ENCODE measurements at regions not wholly inside any gene's neighbourhood (a gene's known extent, or its start where the extent isn't known, plus 50 kb on each side); places are given as distances from the start of the nearest gene placed in this dataset.

DNA sequence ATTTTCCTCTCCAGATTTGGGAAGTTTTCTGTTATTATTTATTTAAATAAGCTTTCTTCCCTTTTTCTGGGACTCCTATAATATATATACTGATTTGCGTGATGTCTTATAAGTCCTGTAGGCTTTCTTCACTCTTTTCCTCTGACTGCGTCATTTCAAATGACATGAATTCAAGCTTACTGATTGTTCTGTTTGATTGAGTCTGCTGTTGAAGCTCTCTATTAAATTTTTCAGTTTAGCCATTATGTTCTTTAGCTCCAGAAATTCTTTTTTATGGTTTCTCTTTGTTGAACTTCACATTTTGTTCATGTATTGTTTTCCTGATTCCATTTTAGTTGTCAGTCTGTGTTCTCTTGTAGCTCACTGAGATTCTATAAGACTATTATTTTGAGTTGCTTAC, 135.8 kb upstream of the PRR23C start:
- intact Hi-C loops (cut with DNase I) = no loop called here
- 96 to 100% methylated on average over 2 of the region's 2 CpGs for WGBS, 2 donors

DNA sequence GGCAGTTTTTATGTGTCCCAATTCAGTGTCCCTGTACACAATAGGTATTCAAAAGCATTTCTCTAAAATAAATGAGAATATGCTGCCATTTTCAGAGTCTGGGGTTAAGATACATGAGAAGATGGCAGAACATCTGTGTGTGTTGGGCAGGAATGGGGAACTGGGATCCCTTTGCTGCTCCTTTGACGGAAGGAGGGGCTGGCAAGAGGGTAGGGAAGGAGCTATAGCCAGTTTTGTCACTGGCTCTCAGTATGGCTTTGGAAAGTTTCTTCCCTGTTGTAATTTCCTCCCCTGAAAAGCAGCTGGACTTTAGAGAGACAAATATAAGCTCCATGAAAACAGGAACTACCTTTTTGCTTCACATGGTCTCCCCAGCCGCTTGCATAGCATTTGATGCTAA, 137.5 kb upstream of the PRR23C start:
- intact Hi-C loops (cut with DNase I) = no loop called here
- 47 to 79% methylated on average over 2 of the region's 2 CpGs for WGBS, 2 donors
- no peak for ATAC-seq

More for the DNA sequence above, 135.8 kb upstream of the PRR23C start:
- Histone ChIP-seq H3K36me3 (replicated peaks in 1 of 2; ENCODE audit: insufficient read depth in 1 of 2, low read depth in 2 of 2) (no peaks in the 10 kb centered on the region), H3K9me3 (no peaks in the 10 kb centered on the region), H3K4me1 (peaks cover 8% of the 10 kb centered on the region), H3K27ac (no peak overlapping the region), H3K27me3 (no peaks in the 10 kb centered on the region), H3K4me3 (no peak overlapping the region)
- no peak for TF ChIP-seq POLR2A (IDR thresholded peaks at IDR 0.05)
- TF ChIP-seq, protein P1, sequence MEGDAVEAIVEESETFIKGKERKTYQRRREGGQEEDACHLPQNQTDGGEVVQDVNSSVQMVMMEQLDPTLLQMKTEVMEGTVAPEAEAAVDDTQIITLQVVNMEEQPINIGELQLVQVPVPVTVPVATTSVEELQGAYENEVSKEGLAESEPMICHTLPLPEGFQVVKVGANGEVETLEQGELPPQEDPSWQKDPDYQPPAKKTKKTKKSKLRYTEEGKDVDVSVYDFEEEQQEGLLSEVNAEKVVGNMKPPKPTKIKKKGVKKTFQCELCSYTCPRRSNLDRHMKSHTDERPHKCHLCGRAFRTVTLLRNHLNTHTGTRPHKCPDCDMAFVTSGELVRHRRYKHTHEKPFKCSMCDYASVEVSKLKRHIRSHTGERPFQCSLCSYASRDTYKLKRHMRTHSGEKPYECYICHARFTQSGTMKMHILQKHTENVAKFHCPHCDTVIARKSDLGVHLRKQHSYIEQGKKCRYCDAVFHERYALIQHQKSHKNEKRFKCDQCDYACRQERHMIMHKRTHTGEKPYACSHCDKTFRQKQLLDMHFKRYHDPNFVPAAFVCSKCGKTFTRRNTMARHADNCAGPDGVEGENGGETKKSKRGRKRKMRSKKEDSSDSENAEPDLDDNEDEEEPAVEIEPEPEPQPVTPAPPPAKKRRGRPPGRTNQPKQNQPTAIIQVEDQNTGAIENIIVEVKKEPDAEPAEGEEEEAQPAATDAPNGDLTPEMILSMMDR (IDR thresholded peaks at IDR 0.05) = no peak
- ATAC-seq (no peak), DNase-seq (no peak)

DNA sequence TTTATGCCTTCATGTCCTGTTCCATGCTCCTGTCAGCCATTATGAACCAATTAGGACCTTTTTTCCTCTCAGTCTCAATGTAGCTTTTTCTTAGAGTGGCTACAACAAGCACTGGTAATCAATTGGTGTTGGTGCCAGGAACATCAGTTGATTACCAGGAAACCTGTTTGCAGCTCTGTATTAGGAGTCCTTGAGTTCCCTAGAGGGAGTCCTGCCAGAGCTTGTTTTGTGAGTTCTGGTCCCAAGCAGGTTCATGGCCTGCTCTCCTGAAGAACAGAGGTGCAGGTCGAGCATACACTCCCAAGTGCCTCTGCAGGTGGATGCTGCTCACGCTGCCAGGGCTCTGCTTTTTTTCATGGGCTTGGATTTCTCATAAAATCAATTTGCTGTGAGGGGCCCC, 137.9 kb upstream of the PRR23C start:
- intact Hi-C loops (cut with DNase I) = no loop called here
- peak in 3 of 4 donors; percentile 18 to 43 (median 38) for DNase-seq
- ATAC-seq = peak; percentile 27

More for the DNA sequence above, 137.5 kb upstream of the PRR23C start:
- no peaks in the 10 kb centered on the region for H3K36me3 ChIP-seq (replicated peaks in 1 of 2; ENCODE audit: insufficient read depth in 1 of 2, low read depth in 2 of 2)
- peaks cover 8% of the 10 kb centered on the region for H3K4me1 ChIP-seq
- no peaks in the 10 kb centered on the region for H3K27me3 ChIP-seq
- TF ChIP-seq, protein P1 (IDR thresholded peaks at IDR 0.05) = no peak
- H3K27ac ChIP-seq = no peak overlapping the region
- H3K9me3 ChIP-seq = no peaks in the 10 kb centered on the region
- no peak overlapping the region for H3K4me3 ChIP-seq
- no peak for DNase-seq

DNA sequence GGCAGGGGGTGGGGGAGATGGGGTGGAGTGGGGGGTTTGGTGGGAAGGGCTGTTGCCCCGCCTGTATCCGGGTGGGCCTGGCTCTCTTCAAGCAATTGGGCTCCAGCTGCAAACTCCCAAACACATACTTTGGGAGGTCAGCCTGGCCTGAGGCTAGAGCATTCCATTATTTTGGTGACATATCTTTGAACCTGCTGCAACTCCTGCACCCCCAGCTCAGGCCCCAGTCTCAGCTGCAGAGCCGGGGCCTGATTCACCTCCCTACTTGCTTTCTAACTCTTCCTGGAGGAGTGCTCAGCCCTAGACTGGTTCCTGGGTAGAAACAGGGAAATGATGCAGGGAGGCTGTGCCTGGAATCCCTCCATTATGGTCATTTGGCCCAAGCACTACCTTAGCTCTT, 140.8 kb upstream of the PRR23C start:
- DNase-seq (no peak), ATAC-seq (no peak)
- Histone ChIP-seq H3K36me3 (replicated peaks in 1 of 2; ENCODE audit: insufficient read depth in 1 of 2, low read depth in 2 of 2) (no peaks in the 10 kb centered on the region), H3K9me3 (no peaks in the 10 kb centered on the region), H3K4me3 (no peak overlapping the region), H3K27ac (no peak overlapping the region), H3K4me1 (peaks cover 8% of the 10 kb centered on the region), H3K27me3 (no peaks in the 10 kb centered on the region)
- 93 to 98% methylated on average over 3 of the region's 3 CpGs for WGBS, 2 donors
- TF ChIP-seq POLR2A (IDR thresholded peaks at IDR 0.05) = no peak
- TF ChIP-seq, protein P1 (IDR thresholded peaks at IDR 0.05) = no peak
- intact Hi-C loops (cut with DNase I) = no loop called here

More for the DNA sequence above, 137.9 kb upstream of the PRR23C start:
- Histone ChIP-seq H3K4me1 (peaks cover 8% of the 10 kb centered on the region), H3K27ac (no peak overlapping the region), H3K36me3 (replicated peaks in 1 of 2; ENCODE audit: insufficient read depth in 1 of 2, low read depth in 2 of 2) (no peaks in the 10 kb centered on the region), H3K4me3 (no peak overlapping the region), H3K27me3 (no peaks in the 10 kb centered on the region), H3K9me3 (no peaks in the 10 kb centered on the region)
- 23 to 34% methylated on average over 2 of the region's 2 CpGs for WGBS, 2 donors
- no peak for TF ChIP-seq POLR2A (IDR thresholded peaks at IDR 0.05)
- TF ChIP-seq, protein P1 (IDR thresholded peaks at IDR 0.05) = no peak

DNA sequence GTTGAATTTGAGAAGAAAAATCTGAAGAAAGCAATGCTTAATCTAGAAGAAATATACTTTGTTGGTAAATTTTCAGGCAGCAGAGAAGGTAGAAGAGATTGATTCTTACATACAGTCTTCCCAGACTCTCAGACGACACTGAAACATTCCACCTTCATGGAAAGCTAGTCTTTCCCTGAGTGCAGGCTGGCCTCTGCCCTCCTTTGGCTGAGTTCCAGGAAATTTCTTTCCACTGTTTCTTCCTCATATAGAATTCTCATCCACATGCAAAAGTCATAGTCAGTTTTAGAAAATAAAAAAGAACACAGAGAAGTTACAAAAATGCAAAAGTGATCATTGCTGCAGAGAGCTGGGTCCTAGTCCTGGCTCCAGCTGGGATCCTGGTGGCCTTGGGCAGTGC, 142.5 kb upstream of the PRR23C start:
- H3K36me3 ChIP-seq (replicated peaks in 1 of 2; ENCODE audit: insufficient read depth in 1 of 2, low read depth in 2 of 2) = no peaks in the 10 kb centered on the region
- intact Hi-C loops (cut with DNase I) = no loop called here
- DNase-seq (no peak), ATAC-seq (no peak)
- H3K4me3 ChIP-seq = no peak overlapping the region
- WGBS, 2 donors = 3 to 16% methylated on average over 1 of the region's 1 CpG
- no peak overlapping the region for H3K27ac ChIP-seq
- no peak for TF ChIP-seq POLR2A (IDR thresholded peaks at IDR 0.05)
- TF ChIP-seq, protein P1 (IDR thresholded peaks at IDR 0.05) = no peak
- no peaks in the 10 kb centered on the region for H3K27me3 ChIP-seq
- H3K4me1 ChIP-seq = peaks cover 8% of the 10 kb centered on the region
- no peaks in the 10 kb centered on the region for H3K9me3 ChIP-seq
